HG03558 (cell line): ENCODE measurements at regions not wholly inside any gene's neighbourhood (a gene's known extent, or its start where the extent isn't known, plus 50 kb on each side); places are given as distances from the start of the nearest gene placed in this dataset.

Source experiments
- ATAC-seq: cut with Tn5 transposase; IDR thresholded peaks from one replicate; pipeline ENCODE4 v1.9.1; 2021; ENCODE audit warnings: moderate number of reproducible peaks; ENCODE audit not compliant: unreplicated experiment; ENCODE audit errors: extremely low read depth

DNA sequence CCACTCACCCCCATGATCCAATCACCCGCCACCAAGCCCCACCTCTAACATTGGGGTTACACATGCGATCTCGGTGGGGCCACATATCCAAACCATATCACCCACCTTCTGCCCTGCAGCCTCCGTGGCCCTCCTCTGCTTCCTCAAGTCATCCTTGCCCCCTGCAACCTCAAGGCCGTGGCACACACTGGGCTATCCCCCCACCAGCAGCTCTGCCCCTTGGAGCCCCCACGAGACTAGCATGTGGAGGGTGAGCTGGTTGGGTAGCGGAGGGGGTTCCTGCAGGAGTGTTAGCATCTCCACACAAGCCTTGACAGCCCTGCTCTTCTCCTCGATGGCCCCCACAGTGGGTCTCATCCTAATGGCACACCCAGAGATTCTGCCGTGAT is 100.8 kb downstream of the TOMM20 start:
- ATAC-seq, result no peak

DNA sequence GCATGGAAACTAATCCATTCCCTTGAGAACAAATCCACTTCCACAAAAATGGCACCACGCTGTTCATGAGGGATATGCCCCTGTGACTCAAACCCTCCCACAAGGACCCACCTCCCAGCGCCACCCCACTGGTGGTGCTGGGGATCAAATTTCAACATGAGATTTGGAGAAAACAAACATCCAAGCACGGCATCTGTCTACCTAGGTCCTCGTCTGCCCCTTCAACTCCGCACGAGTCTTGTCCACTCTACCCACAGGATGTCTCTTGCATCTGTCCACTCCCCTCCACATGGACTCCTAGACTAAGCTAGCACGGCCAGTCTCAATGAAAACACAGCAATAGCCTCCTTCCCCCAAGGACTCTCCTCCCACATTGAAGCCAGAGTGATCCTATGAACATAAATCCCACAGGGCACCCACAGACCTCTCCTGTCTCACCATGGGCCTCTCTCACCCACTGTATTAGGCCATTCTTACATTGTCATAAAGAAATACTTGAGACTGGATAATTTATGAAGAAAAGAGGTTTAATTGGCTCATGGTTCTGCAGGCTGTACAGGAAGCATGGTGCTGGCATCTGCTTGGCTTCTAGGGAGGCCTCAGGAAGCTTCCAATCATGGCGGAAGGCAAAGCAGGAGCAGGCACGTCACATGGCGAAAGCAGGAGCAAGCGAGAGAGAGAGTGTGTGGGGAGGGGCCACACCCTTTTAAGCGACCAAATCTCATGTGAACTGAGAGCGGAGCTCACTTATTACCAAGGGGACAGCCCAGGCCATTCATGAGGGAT is 101.4 kb downstream of the TOMM20 start:
- no peak for ATAC-seq

DNA sequence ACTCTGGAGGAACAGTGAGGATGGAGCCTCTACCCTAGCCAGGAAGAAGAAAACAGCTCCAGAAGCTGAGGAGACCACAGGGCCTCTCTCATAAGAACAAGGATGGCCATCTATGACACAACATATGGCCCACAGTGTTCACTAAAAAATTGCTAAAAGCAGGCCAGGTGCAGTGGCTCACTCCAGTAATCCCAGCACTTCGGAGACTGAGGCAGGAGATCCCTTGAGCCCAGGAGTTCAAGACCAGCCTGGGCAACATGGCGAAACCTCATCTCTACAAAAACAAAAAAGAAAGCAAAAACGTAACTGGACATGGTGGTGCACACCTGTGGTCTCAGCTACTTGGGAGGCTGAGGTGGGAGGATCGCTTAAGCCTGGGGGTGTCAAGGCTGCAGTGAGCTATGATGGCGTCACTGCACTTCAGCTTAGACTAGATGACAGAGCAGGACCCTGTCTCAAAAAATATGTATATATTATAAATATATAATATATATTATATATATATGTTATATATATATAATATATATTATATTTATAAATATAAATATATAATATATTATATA is 103.1 kb downstream of the TOMM20 start:
- no peak for ATAC-seq

DNA sequence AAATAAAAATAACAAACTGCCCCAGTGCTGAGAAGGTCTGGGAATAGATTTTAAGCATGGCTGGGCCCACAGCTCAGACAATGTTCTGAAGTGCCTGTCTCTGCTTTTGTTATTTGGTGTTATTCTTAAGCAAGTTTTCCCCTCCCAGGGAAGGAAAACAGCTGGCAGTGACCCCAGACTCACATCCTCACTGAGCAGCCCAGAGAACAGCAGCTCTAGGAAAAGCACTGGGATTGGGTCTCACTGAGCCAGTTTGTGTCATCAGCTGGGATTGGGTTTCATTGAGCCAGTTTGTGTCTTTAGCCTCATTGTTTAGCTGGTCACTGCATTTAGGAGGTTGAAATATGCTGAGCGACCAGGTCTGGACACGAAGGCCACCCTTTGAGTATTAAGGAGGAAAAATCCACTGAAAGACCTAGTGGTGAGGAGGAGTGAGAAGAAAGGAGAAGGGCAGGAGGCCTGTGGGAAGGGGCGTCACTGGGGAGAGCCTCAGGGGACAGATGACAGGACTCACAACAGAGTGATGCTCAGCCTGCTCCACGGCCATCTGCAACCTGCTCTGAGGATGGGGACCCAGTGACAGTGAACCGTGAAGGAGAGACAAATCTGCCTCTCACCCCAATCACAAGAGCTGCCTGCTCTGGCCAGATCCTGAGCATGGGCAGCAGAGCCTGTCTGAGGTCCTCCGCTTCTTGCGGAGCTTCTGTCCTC is 103.8 kb downstream of the TOMM20 start:
- ATAC-seq, result no peak

DNA sequence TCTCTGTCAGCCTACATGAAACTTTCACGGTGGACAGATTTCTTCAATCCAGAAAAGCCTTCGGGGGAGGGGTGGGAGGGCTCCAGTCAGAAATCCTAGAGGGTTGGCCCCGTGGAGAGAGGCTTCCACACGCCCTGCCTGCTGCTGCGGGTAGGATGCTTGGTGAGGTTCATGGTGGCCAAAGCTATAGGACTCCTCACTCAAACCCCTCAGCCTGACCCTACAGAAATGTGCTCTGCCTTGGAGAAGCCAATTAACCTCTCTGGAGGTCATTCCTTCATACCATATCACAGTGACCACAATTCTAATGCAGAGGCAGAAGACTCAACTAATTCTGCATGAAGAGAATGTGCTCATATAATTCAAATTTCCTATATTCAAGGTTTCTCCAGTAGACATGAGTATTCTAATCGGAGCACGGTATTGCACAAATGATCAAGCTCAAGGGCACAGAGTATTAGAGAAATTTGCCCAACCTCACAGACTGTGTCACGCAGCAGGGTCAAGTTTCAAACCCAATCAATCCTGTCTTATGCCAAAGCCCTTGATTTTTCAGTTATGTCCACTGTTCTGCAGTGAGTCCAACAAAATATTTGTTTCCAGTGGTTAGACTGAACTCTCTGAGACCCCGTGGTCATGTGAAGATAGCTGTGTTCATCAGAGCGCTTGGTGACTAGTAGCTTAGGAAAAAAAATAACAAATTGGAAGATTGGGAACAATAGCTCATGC is 104.8 kb downstream of the TOMM20 start:
- ATAC-seq, result no peak

DNA sequence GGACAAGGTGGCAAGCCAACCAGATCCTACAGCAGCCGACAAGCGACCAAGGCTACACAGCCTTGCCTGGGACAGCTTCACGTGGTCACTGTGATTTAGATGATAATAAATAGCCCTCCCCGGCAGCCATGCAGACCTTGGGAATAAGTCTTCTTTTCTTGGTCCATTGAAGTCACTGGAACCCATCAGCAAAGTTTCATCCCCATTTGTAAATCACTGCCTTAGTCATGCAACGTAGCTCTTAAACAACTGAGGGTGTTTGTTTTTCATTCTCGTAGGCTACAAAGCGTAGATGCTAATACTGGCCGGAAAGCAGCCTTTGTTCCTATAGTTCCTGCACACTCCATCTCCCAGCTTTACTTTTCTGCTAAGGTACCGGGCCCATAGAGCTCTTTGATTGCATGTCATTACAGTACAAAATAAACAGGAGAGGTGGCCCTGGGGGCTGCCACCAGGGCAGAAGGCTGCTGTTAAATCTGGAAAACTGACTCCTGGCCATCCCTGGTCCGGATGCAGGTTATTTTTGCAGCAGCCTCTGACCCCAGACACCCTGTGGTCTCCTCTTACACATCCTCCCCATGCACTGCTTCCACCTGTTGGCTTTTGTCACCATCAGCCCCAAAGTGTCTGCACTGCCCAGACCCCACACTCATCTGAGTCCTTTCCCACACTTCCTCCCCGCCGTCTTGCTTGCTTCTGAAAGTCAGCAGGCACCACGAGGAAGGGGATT is 105.5 kb downstream of the TOMM20 start:
- ATAC-seq, result no peak

DNA sequence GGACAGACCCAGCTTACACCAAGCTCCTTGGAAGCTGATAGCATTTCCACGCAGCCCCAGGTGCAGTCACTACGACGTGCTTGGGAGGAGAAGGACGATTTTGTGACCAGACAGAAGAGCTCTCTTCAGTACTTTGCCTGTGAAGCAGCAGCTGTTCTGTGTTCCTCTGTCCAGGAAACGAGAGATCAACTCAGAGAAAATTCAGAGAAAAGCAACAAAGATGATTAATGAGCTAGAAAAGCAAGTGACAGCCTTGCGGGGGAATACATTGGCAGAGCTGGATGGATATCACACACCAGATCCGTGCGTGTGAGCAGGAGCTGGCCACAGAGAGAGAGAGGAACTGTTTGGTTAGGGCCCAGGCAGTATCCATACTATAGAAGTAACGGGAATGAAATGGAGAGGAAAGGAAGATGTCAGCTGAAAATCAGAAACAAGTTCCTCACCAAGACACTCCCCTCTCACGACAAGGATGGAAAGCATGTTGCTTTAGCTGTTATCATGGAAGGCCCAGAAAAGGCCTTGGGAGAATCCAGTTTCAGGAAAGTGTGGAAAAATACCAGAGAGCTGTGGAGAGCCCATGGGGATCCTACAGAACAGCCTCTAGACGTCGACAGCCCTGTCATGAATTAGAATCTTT is 106.2 kb downstream of the TOMM20 start:
- no peak for ATAC-seq

DNA sequence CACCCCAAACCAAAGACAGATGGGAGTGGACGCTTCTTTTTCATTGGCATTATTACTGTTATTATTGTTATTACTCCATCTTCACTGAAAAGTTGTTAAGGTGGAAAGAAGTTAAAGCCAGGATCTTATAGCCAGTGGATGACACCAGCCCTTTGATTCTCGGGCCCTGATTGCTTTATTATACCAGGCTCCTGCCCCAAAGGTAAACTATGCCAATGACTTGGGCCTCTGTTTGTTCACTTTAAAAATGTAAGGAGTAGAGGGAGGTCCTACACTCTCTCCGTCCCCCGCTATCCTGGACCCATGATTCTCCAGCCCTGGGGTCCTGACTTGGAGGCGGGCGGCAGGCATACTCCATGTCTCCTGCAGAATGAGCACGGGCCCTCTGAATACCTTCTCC is 106.8 kb downstream of the TOMM20 start:
- ATAC-seq, result no peak

DNA sequence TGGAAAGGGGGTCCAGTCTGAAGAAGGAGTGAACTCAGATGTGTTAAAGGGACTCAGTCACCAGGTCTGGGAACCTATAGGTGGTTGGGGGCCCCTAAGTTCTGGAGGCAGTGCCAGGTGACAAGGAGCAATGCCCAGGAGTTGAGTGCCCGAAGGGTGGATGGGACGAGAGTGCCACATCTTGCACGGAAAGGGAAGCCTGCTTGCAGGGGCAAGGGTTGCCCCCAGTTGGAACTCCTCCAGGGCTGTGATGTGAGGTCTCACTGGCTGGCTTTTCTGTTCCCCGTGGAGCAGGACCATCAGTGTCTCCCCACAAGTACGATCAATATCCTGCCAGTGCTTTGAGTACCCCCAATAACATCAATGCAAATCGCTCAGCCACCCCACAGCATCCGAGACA is 107.3 kb downstream of the TOMM20 start:
- no peak for ATAC-seq

DNA sequence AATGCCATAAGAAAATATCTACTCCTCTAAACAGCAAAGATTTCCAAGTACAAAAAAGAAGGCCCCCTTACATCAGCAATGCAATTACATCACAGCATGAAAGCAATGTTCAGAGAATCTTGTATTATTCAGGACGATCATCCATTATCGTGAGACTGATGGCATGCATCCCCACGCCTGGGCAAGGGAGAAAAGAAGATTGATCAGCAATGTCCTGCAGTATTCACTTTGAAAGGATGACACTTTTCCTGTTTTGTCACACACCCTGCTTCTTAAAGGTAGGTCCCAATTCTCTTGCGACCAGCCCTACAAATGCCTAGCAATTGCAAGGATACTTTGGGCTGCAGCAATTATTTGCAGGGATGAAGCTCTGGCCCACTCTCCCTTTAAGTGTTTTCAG is 108.7 kb downstream of the TOMM20 start:
- no peak for ATAC-seq

DNA sequence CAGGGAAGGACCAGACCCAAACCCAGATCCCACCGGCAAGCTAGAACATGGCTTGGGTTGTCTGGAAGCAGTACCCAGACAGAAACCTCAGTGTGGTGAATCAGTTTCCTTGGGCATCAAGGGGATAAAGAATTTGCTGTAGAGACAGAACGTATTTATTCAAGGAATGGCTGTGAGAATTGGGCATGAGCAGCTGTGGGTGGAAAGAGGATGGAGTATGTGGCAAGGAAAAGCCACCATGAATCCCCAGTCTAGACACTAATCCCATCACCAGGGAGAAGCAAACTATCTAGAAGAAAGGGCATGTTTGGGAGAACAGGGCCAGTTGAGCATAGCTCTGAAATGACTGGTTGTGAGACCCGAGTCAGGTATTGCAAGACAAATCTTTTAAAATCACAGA is 109.2 kb downstream of the TOMM20 start:
- no peak for ATAC-seq

DNA sequence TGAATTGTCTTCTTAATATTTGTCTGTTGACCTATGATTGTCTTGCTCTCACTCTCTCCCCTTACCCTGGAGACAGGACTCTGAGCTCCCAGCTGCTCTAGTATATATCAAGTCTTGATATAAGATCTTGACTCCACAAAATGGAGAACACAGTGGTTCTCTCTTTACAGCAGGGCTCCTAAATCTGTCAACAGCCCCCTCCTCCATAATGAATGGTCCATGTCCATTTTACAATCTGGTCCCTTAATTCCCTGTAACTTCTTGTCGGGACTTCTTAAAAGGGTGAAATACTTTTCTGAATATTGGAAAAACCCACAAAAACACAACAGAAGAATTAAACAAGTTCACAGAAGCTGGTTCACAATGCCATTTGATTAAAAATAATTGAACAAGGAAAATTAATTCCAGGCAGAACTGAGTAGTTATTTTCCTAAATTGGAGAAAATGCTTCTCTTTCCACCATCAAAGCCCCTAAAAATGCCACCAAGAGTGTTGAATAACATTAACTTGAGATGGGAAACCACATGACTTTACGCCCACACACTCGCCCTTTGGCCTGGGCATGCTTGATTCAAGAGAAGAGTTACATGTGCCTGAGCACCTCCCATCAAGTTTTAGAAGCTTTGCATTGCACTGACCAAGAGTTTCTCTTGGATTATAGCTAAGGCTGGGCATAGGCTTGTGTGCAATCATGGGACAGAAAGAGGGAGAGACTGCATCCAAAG is 109.8 kb downstream of the TOMM20 start:
- ATAC-seq, result no peak

DNA sequence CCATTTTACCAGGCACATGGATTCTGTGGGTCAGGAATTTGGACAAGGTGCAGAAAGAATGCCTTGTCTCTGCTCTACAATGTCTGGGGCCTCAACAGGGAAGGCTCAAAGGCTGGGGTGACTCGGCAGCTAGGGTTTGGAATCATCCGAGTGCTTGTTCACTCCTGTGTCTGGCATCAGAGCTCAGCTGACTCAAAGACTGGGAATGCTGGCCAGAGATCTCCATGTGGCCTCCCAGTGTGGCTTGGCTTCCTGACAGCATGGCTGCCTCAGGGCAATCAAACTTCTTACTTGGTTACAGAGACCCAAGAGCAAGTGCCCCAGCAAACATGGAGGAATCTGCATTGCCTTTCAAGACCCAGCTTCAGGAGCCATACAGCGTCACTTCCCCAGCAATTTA is 110.5 kb downstream of the TOMM20 start:
- ATAC-seq, result no peak

DNA sequence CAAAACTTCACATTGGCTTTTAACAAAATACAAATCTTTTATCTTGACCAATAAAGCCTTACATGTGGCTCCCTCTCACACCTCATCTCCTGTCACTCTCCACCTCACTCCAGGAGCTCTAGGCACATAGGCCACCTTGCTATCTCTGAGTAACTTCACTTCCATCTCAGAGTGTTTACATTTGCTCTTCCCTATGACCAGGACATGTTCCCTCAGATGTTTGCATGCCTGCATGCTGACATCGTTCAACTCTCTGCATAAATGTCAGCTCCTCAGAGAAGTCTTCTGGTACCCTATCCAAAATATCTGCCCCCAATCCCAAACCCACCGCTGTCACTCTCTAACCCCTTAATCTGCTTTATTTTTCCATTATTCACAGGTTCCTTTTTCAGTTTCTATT is 110.9 kb downstream of the TOMM20 start:
- no peak for ATAC-seq

DNA sequence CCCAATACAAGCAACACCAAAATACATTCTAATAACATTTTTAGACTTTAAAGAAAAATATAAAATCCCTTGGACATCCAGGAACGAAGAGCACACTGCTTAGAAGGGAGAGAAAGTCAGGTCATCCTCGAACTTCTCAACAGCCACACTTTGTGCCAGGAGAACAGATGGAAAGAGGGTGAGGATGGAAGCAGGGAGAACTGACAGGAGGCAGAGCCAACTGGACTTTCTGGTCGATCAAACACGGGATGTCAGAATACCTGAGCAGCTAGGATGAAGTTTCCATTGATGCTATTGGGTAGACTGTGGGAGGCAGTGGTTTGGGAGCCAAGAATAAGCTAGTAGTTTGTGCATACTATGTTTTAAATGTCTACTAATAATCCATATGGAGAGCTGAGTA is 111.4 kb downstream of the TOMM20 start:
- no peak for ATAC-seq

DNA sequence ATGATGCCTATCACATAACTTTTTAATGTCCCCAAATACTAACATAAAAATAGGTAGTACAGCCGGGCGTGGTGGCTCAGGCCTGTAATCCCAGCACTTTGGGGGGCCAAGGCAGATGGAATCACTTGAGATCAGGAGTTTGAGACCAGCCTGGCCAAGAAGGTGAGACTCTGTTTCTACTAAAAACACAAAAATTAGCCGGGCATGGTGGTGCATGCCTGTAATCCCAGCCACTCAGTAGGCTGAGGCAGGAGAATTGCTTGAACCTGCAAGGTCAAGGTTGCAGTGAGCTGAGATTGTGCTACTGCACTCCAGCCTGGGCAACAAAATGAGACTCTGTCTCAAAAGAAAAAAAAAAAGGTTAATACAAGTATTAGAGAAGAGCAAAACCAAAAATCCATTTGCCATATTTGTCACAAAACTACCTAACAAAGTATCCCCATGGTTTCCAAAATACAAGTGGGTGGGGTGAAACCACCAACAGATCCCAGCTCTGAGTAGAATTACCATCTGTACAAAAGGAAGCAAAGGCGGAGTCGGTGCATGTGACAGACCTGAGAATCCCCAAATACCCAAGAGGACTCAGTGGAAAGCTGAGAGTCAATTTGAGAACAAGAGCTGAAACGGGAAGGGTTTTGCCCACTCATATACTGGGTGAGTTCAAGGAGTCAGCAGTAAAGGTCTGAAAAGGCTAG is 113.2 kb downstream of the TOMM20 start:
- ATAC-seq, result peak; percentile 22

DNA sequence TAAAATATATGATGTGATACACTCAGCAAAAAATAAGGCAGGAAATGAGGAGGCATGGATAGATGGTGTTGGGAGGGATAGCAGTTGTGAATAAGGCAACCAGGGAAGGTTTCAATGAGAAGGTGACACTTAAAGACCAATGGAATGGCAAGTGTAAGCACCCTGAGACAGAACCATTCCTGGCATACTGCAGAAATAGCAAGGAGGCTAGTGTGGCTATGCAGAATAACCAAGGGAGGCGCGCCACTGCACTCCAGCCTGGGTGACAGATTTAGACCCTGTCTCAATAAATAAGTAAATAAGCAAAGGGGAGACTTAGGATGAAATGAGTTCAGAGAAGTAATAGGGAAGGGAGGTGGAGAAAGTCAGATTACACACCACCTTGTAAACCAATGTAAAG is 113.9 kb downstream of the TOMM20 start:
- ATAC-seq, result no peak

DNA sequence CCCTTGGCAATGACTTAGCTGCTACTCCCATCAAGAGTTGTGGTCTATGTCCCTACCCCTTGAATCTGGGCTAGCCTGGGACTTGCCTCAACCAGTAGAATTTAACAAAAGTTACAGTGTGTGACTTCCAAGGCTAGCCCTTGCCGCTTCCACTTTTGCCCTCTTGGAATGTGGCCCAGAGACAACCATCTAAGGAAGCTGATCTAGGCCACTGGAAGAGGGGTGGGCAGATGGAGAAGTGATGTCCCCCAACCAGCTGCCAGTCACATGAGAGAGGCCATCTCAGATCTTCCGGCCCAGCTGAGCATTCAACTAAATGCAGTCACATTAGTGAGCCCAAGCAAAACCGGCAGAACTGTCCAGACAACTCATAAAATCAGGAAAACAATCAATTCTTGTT is 115.1 kb downstream of the TOMM20 start:
- no peak for ATAC-seq
